K562 (cell line): ENCODE measurements at regions not wholly inside any gene's neighbourhood (a gene's known extent, or its start where the extent isn't known, plus 50 kb on each side); places are given as distances from the start of the nearest gene placed in this dataset.

Experiments
- ATF3 ChIP-seq, 2 experiments: fragments of 450-650 bp in 1 of 2; sonication (generic) in 1 of 2; formaldehyde crosslinking in 1 of 2; IDR thresholded peaks in 1 of 2; conservative IDR thresholded peaks in 1 of 2; 2 replicates each; pipeline versions ENCODE4 v1.6.1 to v1.8.1; 2016 to 2023; ENCODE audit warnings: mild to moderate bottlenecking in 2 of 2, moderate library complexity in 2 of 2, inconsistent platforms in 1 of 2, missing genetic modification reagents in 1 of 2
- FOSL1 ChIP-seq: fragments of 200-800 bp; sonication (Bioruptor generic); conservative IDR thresholded peaks from 2 replicates; pipeline ENCODE4 v1.6.1; 2016; ENCODE audit warnings: missing genetic modification characterization, missing compliant biosample characterization
- PHF21A ChIP-seq: fragments of 450-650 bp; IDR thresholded peaks from 2 replicates; pipeline ENCODE4 v1.6.1; 2017; ENCODE audit warnings: low read depth, borderline replicate concordance
- REST ChIP-seq, 2 experiments: fragments of 450-650 bp; formaldehyde crosslinking in 1 of 2; IDR thresholded peaks; 2 replicates each; pipeline versions ENCODE4 v1.4.0 to v1.6.1; 2014 to 2020; ENCODE audit warnings: mild to moderate bottlenecking in 2 of 2, borderline replicate concordance in 1 of 2, low read depth in 1 of 2

GRCh38 chr1:2896824-2897223, 95.3 kb upstream of the TTC34 start:
- TF ChIP-seq FOSL1 (tag) (no peak), REST (IDR thresholded peaks at IDR 0.05; ENCODE audit: borderline replicate concordance) (no peak), REST (CRISPR knock-in tag; IDR thresholded peaks at IDR 0.05; ENCODE audit: low read depth) (no peak), ATF3 (IDR thresholded peaks at IDR 0.05) (no peak), ATF3 (CRISPR knock-in tag; conservative IDR thresholded peaks at IDR 0.05) (no peak), PHF21A (no peak)
